PFSK-1 (cell line): ENCODE measurements at regions not wholly inside any gene's neighbourhood (a gene's known extent, or its start where the extent isn't known, plus 50 kb on each side); places are given as distances from the start of the nearest gene placed in this dataset.

Source experiments
- FOXP2 ChIP-seq: optimal IDR thresholded peaks from 2 replicates; pipeline ENCODE3; 2011; ENCODE audit warnings: borderline replicate concordance, control low read depth, inconsistent platforms; ENCODE audit not compliant: insufficient read depth; ENCODE audit errors: extremely low read length, extremely low read depth
- POLR2AphosphoS5 ChIP-seq: IDR thresholded peaks from 2 replicates; pipeline ENCODE4 v1.6.1; 2012; ENCODE audit warnings: low read depth, mild to moderate bottlenecking, control low read depth, low read length, moderate library complexity
- SIN3A ChIP-seq: IDR thresholded peaks from 2 replicates; pipeline ENCODE4 v1.6.1; 2012; ENCODE audit warnings: mild to moderate bottlenecking, low read length, moderate library complexity, borderline replicate concordance; ENCODE audit not compliant: insufficient read depth
- TAF1 ChIP-seq: IDR thresholded peaks from 2 replicates; pipeline ENCODE4 v1.6.1; 2012; ENCODE audit warnings: low read length, control low read depth, borderline replicate concordance; ENCODE audit not compliant: insufficient read depth
- TF ChIP-seq, protein P1 (sequence below), 2 experiments: IDR thresholded peaks; 2 replicates each; pipeline versions ENCODE4 v1.6.1 to v1.8.0; 2011 to 2012; ENCODE audit warnings: low read depth in 2 of 2, low read length in 2 of 2, control low read depth in 1 of 2, inconsistent platforms in 1 of 2, mild to moderate bottlenecking in 1 of 2, moderate library complexity in 1 of 2; ENCODE audit not compliant: insufficient read depth in 1 of 2

DNA sequence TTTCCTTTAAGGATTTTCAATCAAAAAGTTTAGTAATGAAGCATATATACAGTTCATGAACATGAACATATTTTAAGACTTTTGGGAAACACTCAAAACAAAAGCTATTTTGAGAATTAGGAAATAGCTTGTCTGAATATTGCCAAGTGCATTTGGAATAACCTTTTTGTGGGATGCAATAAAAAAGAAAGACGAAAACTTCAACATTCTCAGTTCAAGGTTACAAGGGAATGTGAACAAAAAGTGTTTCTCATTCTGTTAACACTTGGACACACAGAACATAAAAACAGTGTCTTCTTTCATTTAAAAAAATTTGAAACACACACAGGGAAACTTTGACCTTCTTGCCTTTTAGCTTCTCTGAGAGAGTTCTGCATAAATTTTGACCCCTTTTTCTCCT is 72.7 kb upstream of the TCF21 start:
- no peak for TF ChIP-seq TAF1

DNA sequence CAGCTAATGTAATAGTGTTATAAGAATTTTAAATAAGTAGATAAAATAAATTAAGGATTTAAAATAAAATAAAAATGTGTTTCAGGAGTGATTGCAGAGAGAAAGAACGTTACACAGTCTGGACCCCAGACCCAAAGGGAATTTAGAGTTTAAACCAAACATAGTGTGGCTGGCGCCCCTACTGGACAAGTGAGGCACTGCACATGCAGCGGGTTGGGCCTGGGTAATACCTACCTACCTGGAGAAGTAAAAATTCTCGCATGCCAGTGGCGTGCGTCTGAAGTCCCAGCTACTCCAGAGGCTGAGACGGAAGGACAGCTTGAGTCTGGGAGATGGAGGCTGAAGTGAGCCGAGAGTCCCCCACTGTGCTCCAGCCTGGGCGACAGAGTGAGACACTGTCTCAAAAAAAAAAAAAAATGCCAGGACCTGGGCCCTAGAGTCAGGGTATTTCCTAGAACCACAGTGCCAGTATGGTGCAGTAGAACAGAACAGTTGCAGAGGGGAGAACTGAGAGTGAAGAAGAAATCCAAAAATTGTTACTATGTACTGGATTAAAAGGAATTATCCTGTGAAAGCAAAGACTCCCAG is 71.4 kb upstream of the TCF21 start:
- TF ChIP-seq POLR2AphosphoS5 (no peak), TAF1 (no peak), SIN3A (no peak), FOXP2 (no peak)
- TF ChIP-seq, protein P1, sequence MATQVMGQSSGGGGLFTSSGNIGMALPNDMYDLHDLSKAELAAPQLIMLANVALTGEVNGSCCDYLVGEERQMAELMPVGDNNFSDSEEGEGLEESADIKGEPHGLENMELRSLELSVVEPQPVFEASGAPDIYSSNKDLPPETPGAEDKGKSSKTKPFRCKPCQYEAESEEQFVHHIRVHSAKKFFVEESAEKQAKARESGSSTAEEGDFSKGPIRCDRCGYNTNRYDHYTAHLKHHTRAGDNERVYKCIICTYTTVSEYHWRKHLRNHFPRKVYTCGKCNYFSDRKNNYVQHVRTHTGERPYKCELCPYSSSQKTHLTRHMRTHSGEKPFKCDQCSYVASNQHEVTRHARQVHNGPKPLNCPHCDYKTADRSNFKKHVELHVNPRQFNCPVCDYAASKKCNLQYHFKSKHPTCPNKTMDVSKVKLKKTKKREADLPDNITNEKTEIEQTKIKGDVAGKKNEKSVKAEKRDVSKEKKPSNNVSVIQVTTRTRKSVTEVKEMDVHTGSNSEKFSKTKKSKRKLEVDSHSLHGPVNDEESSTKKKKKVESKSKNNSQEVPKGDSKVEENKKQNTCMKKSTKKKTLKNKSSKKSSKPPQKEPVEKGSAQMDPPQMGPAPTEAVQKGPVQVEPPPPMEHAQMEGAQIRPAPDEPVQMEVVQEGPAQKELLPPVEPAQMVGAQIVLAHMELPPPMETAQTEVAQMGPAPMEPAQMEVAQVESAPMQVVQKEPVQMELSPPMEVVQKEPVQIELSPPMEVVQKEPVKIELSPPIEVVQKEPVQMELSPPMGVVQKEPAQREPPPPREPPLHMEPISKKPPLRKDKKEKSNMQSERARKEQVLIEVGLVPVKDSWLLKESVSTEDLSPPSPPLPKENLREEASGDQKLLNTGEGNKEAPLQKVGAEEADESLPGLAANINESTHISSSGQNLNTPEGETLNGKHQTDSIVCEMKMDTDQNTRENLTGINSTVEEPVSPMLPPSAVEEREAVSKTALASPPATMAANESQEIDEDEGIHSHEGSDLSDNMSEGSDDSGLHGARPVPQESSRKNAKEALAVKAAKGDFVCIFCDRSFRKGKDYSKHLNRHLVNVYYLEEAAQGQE (IDR thresholded peaks at IDR 0.05; ENCODE audit: insufficient read depth in 1 of 2, low read depth in 2 of 2, low read length in 2 of 2), result no peak

DNA sequence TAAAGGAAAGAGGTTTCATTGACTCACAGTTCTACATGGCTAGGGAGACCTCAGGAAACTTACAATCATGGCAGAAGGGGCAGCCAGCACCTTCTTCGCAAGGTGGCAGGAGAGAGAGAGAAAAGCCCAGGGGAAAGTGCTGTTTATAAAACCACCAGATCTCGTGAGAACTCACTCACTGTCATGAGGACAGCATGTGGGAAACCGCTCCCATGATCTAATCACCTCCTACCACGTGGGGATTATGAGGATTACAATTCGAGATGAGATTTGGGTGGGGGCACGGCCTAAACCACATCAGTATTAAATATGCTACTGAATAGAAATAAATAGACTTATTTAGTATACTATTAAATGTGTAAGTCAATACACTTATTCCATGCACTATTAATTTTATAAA is 70.6 kb upstream of the TCF21 start:
- no peak for TF ChIP-seq SIN3A
- TF ChIP-seq FOXP2, result no peak
- TF ChIP-seq, protein P1 (IDR thresholded peaks at IDR 0.05; ENCODE audit: insufficient read depth in 1 of 2, low read depth in 2 of 2, low read length in 2 of 2), result no peak
- no peak for TF ChIP-seq POLR2AphosphoS5
- no peak for TF ChIP-seq TAF1

DNA sequence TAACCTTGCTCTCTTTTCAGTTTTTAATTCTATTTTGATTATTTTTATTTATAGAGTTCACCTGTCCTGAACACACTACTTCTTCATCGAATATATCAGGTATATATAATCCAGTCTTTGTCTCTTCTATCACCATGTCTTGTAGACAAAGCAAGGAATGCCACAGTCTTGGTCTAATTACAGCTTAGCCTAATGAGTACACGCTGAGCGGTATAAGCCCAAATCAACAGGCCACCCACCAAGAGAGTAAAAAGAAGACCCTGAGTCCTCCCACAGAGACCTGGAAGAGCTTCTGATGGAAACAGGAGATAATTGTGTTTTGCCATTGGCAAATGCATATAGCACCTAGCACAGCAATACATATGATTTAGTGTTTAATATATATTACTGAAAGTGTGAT is 68.7 kb upstream of the TCF21 start:
- TF ChIP-seq, protein P1 (IDR thresholded peaks at IDR 0.05; ENCODE audit: insufficient read depth in 1 of 2, low read depth in 2 of 2, low read length in 2 of 2), result no peak
- TF ChIP-seq POLR2AphosphoS5, result no peak
- TF ChIP-seq FOXP2, result no peak
- no peak for TF ChIP-seq SIN3A
- TF ChIP-seq TAF1, result no peak

DNA sequence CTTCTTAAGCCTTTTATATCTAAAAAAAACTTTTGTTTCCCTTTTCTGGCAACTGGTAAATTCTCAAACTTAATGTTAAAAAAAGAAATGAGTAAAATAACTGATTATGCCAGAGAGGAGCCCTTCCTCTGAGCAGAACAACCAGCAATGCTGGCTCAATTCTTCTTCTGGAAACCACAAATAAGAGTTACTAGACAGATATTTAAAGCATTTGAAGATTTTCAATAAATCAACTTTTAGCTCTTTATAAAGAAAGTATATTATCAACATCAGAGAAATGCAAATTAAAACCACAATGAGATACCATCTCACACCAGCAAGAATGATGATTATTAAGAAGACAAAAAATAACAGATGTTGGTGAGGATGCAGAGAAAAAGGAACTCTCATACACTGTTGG is 61.1 kb upstream of the TCF21 start:
- TF ChIP-seq POLR2AphosphoS5 (no peak), TAF1 (no peak), SIN3A (no peak), FOXP2 (no peak)
- TF ChIP-seq, protein P1 (IDR thresholded peaks at IDR 0.05; ENCODE audit: insufficient read depth in 1 of 2, low read depth in 2 of 2, low read length in 2 of 2), result no peak
